Activated CD8-positive, alpha-beta memory T cell treated with anti-CD3 and anti-CD28 coated beads, Interleukin-2, amount 50 U/mL, for 4 hours (primary cell): ENCODE measurements at regions not wholly inside any gene's neighbourhood (a gene's known extent, or its start where the extent isn't known, plus 50 kb on each side); places are given as distances from the start of the nearest gene placed in this dataset.
"Not testable (repeated sequence)": the region's sequence is repeated elsewhere in the genome, so short reads cannot be mapped to it uniquely, and the experiment has no call there.

Source experiments
- DNase-seq: peaks from one replicate; pipeline ENCODE4 v3.0.0-alpha.2; 2020

DNA sequence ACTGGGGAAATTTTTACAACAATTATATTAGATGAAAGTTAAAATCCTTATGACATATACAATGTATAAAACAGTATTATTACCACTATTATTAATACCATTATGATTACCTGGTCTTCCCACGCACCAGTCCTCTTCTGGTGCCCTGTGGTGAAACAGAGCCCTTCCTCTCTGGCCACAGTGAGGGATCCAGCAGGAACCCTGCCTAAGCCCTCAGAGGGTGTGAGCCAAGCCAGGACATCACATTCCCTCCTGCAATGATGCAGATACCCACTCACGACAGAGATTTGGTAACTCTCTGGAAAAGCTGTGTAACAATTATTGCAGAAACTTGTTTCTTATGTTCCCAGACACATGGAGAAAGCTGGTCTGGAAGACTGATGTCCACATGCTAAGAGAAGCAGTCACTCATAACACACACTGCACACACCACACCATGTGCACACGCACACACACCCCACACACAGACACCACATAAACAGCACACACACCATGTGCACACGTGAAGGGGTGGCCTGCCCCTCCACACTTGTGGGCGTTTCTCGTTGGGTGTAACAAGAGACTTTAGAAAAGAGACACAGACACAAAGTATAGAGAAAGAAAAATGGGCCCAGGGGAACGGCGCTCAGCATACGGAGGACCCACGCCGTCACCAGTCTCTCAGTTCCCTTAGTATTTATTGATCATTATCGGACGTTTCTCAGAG, 1373.8 kb upstream of the DEFB115 start:
- not testable (repeated sequence) for DNase-seq

DNA sequence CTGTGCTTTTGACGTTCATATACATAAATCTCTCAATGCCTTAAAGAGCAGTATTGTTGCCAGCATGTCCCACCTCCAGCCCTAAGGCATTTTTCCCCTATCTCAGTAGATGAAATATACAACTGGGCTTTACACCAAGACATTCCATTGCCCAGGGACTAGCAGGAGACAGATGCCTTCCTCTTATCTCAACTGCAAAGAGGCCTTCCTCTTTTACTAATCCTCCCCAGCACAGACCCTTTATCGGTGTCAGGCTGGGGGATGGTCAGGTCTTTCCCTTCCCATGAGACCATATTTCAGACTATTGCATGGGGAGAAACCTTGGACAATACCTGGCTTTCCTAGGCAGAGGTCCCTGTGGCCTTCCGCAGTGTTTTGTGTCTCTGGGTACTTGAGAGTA, 1373.1 kb upstream of the DEFB115 start:
- DNase-seq = not testable (repeated sequence)

- not testable (repeated sequence) for DNase-seq
These were observed 1371.9 kb upstream of the DEFB115 start for GRCh38 chr20:29885282-29886185.

DNA sequence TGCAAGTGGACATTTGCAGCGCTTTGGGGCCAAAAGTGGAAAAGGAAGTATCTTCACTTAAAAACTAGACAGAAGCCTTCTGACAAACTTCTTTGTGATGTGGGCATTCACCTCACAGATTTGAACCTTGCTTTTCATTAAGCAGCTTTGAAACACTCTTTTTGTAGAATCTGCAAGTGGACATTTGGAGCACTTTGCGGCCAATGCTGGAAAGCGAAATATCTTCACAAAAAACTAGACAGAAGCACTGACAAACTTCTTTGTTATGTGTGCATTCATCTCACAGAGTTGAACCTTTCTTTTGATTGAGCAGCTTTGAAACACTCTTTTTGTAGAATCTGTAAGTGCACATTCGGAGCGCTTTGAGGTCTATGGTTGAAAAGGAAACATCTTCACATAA, 1365.9 kb upstream of the DEFB115 start:
- DNase-seq = not testable (repeated sequence)
